AG08395 (cell line): ENCODE measurements at regions not wholly inside any gene's neighbourhood (a gene's known extent, or its start where the extent isn't known, plus 50 kb on each side); places are given as distances from the start of the nearest gene placed in this dataset.

Experiments
- DNase-seq: peaks from one replicate; pipeline ENCODE4 v3.0.0; 2012; ENCODE audit warnings: mixed read lengths, low spot score

GRCh38 chr2:145095641-145096435 lies 575.9 kb upstream of the ZEB2 start:
- DNase-seq = peak; percentile 9

- DNase-seq = no peak
Measured at GRCh38 chr2:145094370-145094769, 574.5 kb upstream of the ZEB2 start.

GRCh38 chr2:145091967-145092366 lies 572.0 kb upstream of the ZEB2 start:
- no peak for DNase-seq

DNA sequence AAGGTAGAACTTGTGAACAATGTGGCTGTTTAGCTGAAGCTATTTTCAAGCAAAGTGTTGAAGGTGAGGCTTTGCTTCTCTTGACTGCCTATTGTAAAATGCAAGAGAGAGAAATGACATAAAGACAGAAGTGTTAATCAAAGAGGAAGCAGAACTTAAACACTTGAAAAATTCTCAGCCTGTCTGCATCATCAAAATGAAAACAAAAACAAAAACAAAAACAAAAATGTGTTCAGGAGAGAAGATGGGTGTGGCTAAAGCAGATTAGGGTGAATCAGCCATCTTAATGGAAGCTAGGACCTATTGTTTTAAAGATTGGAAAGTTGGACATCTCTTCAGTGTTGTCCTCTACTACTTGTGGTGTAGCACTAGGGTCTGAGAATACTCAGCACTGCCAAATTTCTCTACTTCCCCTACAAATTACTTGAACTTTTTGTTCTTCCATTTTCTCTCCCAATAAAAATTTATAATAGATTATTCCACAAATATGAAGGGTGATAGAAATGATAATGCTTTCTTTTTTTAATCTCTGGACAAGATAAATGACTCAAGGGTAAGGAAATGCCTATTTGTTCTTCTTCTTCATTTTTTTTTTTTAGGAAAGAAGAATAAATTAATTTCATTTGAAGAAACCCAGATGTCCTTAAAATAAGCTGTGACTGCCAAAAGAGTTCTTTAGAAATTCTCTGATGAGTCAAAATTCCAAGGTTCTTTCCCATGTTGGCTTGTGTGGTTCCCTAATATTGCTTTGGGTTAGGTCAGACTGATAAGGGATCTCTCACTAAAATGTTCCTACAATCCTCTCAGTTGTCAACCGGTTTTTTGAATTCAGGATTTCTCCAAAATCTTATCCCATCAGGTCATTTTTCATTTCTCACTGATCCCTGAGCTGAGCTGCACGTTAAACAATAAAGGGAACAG lies 571.2 kb upstream of the ZEB2 start:
- DNase-seq = peak; percentile 62

DNA sequence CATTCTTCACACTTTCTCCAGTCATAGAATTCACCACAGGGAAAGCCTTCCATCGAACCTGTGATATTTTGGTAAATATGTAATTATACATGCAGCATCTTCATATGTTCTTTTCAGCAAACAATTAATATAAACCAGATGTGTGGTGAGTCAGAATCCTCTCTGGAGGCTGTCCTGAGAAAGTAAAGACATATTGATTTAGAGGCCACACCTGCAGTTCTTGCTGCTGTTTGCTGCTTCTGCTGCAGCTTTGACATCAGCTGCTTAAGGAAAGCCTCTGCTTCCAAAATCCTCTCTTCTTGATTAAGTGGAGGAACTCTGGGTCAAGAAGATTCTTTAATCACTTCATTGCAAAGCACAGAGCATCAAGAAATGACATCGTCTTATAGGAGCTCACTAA lies 568.8 kb upstream of the ZEB2 start:
- DNase-seq = no peak

GRCh38 chr2:145086910-145087309 lies 567.0 kb upstream of the ZEB2 start:
- no peak for DNase-seq

DNA sequence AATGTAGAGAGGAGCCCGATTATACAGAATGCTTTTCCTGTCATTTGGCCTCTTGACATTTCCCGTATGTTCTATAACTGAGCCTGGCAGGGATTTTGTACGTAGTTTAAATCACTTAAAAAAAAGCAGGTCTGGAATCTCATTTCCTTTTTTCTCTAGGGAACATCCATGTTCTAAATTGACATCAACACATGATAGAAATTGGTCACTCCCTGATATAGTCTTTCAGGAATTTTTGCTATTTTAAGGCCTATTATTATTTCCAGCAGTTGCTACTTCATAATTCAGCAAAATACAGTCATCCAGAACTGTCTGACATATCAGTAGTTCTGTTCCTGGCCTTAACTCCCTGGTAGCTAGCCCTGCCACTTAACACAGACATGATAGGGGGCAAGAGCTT lies 565.7 kb upstream of the ZEB2 start:
- peak; percentile 24 for DNase-seq

- no peak for DNase-seq
Measured at GRCh38 chr2:145080426-145080825, 560.5 kb upstream of the ZEB2 start.

DNA sequence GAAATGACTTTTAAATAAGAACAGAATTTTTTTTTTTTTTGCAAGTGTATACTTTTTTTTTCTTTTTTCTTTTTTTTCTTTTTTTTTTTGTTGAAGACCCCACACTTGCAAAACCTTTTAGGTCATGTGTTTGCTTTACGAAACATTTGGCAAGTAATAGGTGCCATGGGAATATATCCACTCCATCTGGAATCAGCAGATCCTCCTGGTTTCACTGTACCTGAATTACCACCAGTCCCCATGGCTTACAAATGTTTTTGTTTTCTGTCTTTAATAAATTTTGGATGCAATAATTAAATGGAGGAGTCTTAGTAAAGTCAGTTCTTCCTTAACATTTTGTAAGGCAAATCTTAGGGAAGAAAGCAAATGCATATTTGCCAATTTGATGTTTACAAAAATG lies 559.7 kb upstream of the ZEB2 start:
- DNase-seq = no peak

GRCh38 chr2:145078923-145079322 lies 559.0 kb upstream of the ZEB2 start:
- no peak for DNase-seq

GRCh38 chr2:145076085-145076484 lies 556.2 kb upstream of the ZEB2 start:
- DNase-seq = no peak

GRCh38 chr2:145075454-145076062 lies 555.6 kb upstream of the ZEB2 start:
- no peak for DNase-seq

DNA sequence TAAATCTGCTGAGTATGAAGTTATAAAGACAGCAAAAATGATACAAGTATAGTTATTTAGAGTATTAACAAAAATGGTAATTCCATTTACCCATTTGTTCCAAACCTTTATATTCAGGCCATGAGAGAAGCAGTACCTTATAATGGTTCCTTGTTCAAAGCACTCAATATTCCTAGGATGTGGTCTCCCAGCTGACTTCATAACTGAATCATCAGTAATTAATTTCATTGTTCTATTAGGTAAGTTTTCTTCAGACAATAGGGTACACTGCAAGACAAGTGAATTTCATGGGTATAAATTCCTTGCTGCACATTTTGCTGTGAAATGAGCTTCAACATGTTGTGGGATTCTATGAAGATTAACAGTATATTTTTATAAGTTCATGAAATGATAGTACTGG lies 550.8 kb upstream of the ZEB2 start:
- DNase-seq = no peak

- DNase-seq = no peak
Measured at GRCh38 chr2:145068509-145068908, 548.6 kb upstream of the ZEB2 start.

GRCh38 chr2:145067549-145068030 lies 547.7 kb upstream of the ZEB2 start:
- no peak for DNase-seq

DNA sequence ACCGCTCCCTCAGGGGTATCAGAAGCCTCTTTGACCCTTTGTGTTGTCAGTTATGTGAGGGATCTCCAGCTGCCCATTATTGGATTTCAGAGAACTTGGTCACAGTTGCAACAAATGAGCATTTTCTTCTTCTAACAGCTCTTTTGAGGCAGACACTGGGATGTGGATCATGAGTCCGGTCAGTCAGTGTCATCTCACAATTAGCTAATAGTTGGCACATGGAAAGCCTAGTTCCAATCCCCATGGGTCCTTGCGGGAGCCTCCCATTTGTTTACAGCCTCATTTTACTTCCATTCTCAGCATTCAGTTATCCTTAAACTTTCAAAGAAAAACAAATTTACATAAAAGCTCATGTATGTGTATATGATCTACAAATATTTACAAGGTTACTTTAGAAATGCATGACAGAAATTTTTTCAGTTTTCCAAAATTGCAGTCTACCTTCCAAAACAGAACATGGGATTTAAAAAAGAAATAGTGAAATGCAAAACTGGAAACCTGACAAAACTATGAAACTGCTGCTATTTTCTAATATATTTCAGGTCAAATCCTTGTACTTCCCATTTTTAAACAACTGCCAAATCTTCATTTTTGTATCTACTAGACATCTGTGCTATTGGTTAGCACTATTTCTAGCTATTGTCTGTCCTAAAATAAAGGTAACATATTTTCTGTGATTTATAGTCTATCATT lies 547.1 kb upstream of the ZEB2 start:
- peak; percentile 24 for DNase-seq

DNA sequence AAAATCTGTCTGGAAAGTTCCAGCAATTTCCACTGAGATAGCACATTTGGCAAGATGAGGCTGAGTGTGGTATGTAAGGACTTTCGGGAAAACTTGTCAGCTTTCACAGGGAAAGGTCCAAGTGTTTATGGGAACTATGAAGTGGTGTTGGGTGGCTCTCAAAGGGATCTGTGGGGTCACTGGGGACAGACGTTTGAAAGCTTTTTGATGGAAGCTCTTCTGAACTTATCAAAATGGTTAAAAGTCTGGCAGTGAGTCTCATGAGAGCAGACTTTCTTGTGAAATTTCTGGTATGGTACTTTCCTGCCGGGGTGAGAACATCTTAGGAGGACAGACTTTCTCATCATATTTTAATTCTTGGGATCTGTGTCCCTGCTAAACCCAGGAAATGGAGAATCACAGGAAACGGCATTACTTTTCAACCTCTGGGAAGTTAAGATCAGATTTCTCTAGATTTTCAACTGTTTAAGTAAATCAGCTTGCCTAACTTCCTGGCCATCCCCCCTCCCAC lies 546.3 kb upstream of the ZEB2 start:
- DNase-seq = peak; percentile 25

- no peak for DNase-seq
Measured at GRCh38 chr2:145065342-145065741, 545.4 kb upstream of the ZEB2 start.

DNA sequence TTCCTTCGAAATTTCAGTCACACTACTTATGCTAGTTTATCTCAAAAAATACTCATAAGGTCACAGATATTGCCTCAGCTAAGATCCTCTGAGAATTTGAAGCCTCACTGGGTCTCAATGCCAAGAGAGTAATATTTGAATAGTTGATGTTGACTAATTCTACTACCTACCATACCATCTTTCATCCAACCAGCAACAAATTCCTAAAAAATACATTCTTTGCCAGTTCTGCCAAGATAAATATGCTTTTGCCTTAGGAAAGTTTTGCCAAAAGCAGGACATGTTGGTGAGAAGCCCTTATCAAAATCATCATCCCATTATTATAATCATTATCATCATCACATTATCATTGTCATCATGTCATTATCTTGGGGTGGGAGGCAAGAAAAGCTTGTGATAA lies 544.6 kb upstream of the ZEB2 start:
- DNase-seq = no peak

DNA sequence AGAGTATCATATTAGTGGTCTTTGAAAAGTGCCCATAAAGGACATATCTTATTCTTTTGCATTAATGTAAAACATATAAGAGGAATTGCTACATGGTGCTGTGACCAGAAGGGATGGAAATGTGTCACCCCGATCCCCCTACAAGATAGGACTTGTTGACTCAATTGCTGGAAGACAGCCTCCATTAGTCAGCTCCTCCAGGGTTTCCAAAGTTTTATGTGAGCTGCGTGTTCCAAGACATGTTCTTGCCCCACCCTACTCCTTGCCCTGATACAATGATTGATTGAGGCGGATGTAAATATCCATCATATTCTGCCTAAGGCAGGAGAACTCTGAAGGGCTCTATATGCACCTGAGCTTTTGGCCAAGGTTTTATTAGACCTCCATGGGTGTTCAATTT lies 541.0 kb upstream of the ZEB2 start:
- no peak for DNase-seq

GRCh38 chr2:145059914-145060313 lies 540.0 kb upstream of the ZEB2 start:
- DNase-seq = no peak

DNA sequence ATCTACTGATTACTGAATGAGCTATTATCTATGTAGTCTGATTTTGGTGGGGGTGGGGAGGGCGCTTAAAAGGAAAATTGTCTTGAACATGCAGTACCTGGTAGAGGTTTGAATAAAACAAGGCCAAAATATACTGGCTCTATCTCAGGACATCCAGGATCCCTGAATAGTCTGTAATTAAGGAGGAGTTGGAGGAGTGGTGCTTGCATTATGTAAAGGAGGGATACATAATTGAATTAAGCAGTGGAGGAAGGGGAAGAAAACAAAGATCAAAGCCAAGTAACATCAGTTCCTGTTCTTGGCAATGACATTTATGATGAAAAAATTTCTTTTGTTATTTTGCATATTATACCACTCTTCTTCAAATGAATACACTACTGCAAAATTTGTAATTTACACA lies 539.4 kb upstream of the ZEB2 start:
- DNase-seq = no peak
